OCI-LY3 (cell line): ENCODE measurements at regions not wholly inside any gene's neighbourhood (a gene's known extent, or its start where the extent isn't known, plus 50 kb on each side); places are given as distances from the start of the nearest gene placed in this dataset.

ENCODE experiments used
- H2AFZ ChIP-seq: fragments of 200-600, 300-600 bp; shearing (Covaris generic); 2 replicates; pipeline ENCODE4 v1.6.0; 2014; ENCODE audit warnings: antibody characterized with exemption, low read depth, low read length
- H3K27ac ChIP-seq: fragments of 200-600, 300-600 bp; sonication (generic); 2 replicates; pipeline ENCODE4 v1.5.1; 2014; ENCODE audit warnings: mild to moderate bottlenecking, low read length, moderate library complexity, mixed read lengths
- H3K27me3 ChIP-seq: fragments of 200-600, 300-600 bp; sonication (generic); 2 replicates; pipeline ENCODE4 v1.6.1; 2014; ENCODE audit warnings: low read depth, low read length, mixed read lengths
- H3K36me3 ChIP-seq: fragments of 200-600, 300-600 bp; sonication (generic); replicated peaks from 2 replicates; pipeline ENCODE3; 2014; ENCODE audit warnings: low read depth, low read length, mixed read lengths
- H3K4me1 ChIP-seq: fragments of 300-600, 200-600 bp; sonication (generic); 2 replicates; pipeline ENCODE4 v1.6.1; 2014; ENCODE audit warnings: low read length, mixed read lengths
- H3K4me2 ChIP-seq: fragments of 200-600, 300-600 bp; sonication (generic); 2 replicates; pipeline ENCODE4 v1.6.1; 2014; ENCODE audit warnings: low read length, mixed read lengths
- H3K4me3 ChIP-seq: fragments of 300-600, 200-600 bp; sonication (generic); 2 replicates; pipeline ENCODE4 v1.5.1; 2014; ENCODE audit warnings: antibody characterized with exemption, mild to moderate bottlenecking, low read length, moderate library complexity
- H3K79me2 ChIP-seq: fragments of 300-600, 200-600 bp; shearing (Covaris generic); 2 replicates; pipeline ENCODE4 v1.6.1; 2014; ENCODE audit warnings: mild to moderate bottlenecking, low read length, mixed read lengths
- H3K9ac ChIP-seq: fragments of 300-600, 200-600 bp; shearing (Covaris generic); 2 replicates; pipeline ENCODE4 v1.6.0; 2014; ENCODE audit warnings: mild to moderate bottlenecking, low read length, moderate library complexity
- H3K9me3 ChIP-seq: fragments of 200-600, 300-600 bp; shearing (Covaris generic); 2 replicates; pipeline ENCODE4 v1.6.1; 2014; ENCODE audit warnings: low read length, mixed read lengths; ENCODE audit not compliant: insufficient read depth
- H4K20me1 ChIP-seq: fragments of 200-600, 300-600 bp; sonication (generic); 2 replicates; pipeline ENCODE4 v1.6.1; 2016; ENCODE audit warnings: low read length, mixed read lengths; ENCODE audit not compliant: insufficient read depth
- CTCF ChIP-seq: fragments of 200-600, 300-600 bp; sonication (generic); IDR thresholded peaks from 2 replicates; pipeline ENCODE4 v1.5.1; 2014; ENCODE audit warnings: antibody characterized with exemption, low read length, low read depth
- EZH2phosphoT487 ChIP-seq: fragments of 200-600 bp; shearing (Covaris generic); IDR thresholded peaks from 2 replicates; pipeline ENCODE4 v1.6.1; 2018; ENCODE audit warnings: antibody characterized with exemption, mixed run types, low read depth

- Histone ChIP-seq H3K27me3 (no peaks in the 10 kb centered on the region), H3K9ac (no peak overlapping the region), H3K9me3 (no peaks in the 10 kb centered on the region), H3K4me3 (no peak overlapping the region), H2AFZ (no peak overlapping the region), H3K4me1 (no peaks in the 10 kb centered on the region), H4K20me1 (no peaks in the 10 kb centered on the region), H3K79me2 (no peaks in the 10 kb centered on the region), H3K4me2 (no peak overlapping the region), H3K36me3 (no peaks in the 10 kb centered on the region), H3K27ac (no peak overlapping the region)
- no peak for TF ChIP-seq EZH2phosphoT487
- TF ChIP-seq CTCF = no peak
Measured at GRCh38 chr17:6276711-6277110, 158.2 kb downstream of the AIPL1 start.

- H3K27ac ChIP-seq = no peak overlapping the region
- no peak overlapping the region for H2AFZ ChIP-seq
- TF ChIP-seq EZH2phosphoT487 = no peak
- no peak overlapping the region for H3K9ac ChIP-seq
- H3K9me3 ChIP-seq = no peaks in the 10 kb centered on the region
- H3K4me1 ChIP-seq = no peaks in the 10 kb centered on the region
- H3K27me3 ChIP-seq = no peaks in the 10 kb centered on the region
- H3K79me2 ChIP-seq = no peaks in the 10 kb centered on the region
- no peak overlapping the region for H3K4me3 ChIP-seq
- H3K36me3 ChIP-seq = no peaks in the 10 kb centered on the region
- H3K4me2 ChIP-seq = no peak overlapping the region
- no peaks in the 10 kb centered on the region for H4K20me1 ChIP-seq
Measured at GRCh38 chr17:6274310-6274709, 160.6 kb downstream of the AIPL1 start.

GRCh38 chr17:6269478-6269877 is 165.4 kb downstream of the AIPL1 start:
- TF ChIP-seq CTCF = no peak
- no peak for TF ChIP-seq EZH2phosphoT487
- Histone ChIP-seq H3K27ac (no peak overlapping the region), H3K79me2 (no peaks in the 10 kb centered on the region), H3K27me3 (no peaks in the 10 kb centered on the region), H2AFZ (no peak overlapping the region), H3K4me1 (no peaks in the 10 kb centered on the region), H4K20me1 (no peaks in the 10 kb centered on the region), H3K9me3 (no peaks in the 10 kb centered on the region), H3K36me3 (no peaks in the 10 kb centered on the region), H3K4me3 (no peak overlapping the region), H3K9ac (no peak overlapping the region), H3K4me2 (no peak overlapping the region)

- Histone ChIP-seq H3K36me3 (no peaks in the 10 kb centered on the region), H4K20me1 (no peaks in the 10 kb centered on the region), H3K27me3 (no peaks in the 10 kb centered on the region), H3K27ac (no peak overlapping the region), H2AFZ (no peak overlapping the region), H3K79me2 (no peaks in the 10 kb centered on the region), H3K4me1 (no peaks in the 10 kb centered on the region), H3K9ac (no peak overlapping the region), H3K4me3 (no peak overlapping the region), H3K4me2 (no peak overlapping the region), H3K9me3 (no peaks in the 10 kb centered on the region)
- TF ChIP-seq CTCF (no peak), EZH2phosphoT487 (no peak)
Measured at GRCh38 chr17:6261466-6261865, 173.5 kb downstream of the AIPL1 start.

GRCh38 chr17:6259899-6260298 is 175.0 kb downstream of the AIPL1 start:
- Histone ChIP-seq H3K27ac (no peak overlapping the region), H3K9me3 (no peaks in the 10 kb centered on the region), H3K4me2 (no peak overlapping the region), H4K20me1 (no peaks in the 10 kb centered on the region), H3K4me1 (no peaks in the 10 kb centered on the region), H3K4me3 (no peak overlapping the region), H3K79me2 (no peaks in the 10 kb centered on the region), H3K27me3 (no peaks in the 10 kb centered on the region), H2AFZ (no peak overlapping the region), H3K36me3 (no peaks in the 10 kb centered on the region), H3K9ac (no peak overlapping the region)
- TF ChIP-seq CTCF = no peak
- TF ChIP-seq EZH2phosphoT487 = no peak
